WTC11 (cell line): ENCODE measurements at regions not wholly inside any gene's neighbourhood (a gene's known extent, or its start where the extent isn't known, plus 50 kb on each side); places are given as distances from the start of the nearest gene placed in this dataset.

ENCODE experiments used
- ATAC-seq: fragments of 200-7000 bp; cut with Tn5 transposase; 2 replicates; pipeline ENCODE4 v1.10.0; 2021; ENCODE audit warnings: mild to moderate bottlenecking, moderate library complexity
- CTCF ChIA-PET: fragments of 300-600 bp; sonication (Branson Sonifier 250); formaldehyde crosslinking; loops from one replicate; lab custom pipeline; 2021; ENCODE audit warnings: antibody characterized with exemption; lab: Charles Lee
- POLR2A ChIA-PET: fragments of 350-600 bp; sonication (Branson Sonifier 250); formaldehyde crosslinking; loops from one replicate; lab custom pipeline; 2021; ENCODE audit warnings: antibody characterized with exemption; lab: Charles Lee
- DNase-seq: peaks from one replicate; pipeline ENCODE4 v3.0.0; 2021; ENCODE audit warnings: low spot score
- H3K27ac Mint-ChIP-seq: 2 replicates; pipeline ENCODE4 v1.8.0; 2021; ENCODE audit warnings: mixed read lengths
- H3K27me3 Mint-ChIP-seq: 2 replicates; pipeline ENCODE4 v1.8.0; 2021; ENCODE audit warnings: low read depth, mild to moderate bottlenecking, moderate library complexity, mixed read lengths
- H3K36me3 Mint-ChIP-seq: 2 replicates; pipeline ENCODE4 v1.8.0; 2021; ENCODE audit warnings: mixed read lengths
- H3K4me1 Mint-ChIP-seq: 2 replicates; pipeline ENCODE4 v1.8.0; 2022; ENCODE audit warnings: mixed read lengths
- H3K4me3 Mint-ChIP-seq: 2 replicates; pipeline ENCODE4 v1.8.0; 2021; ENCODE audit warnings: mild to moderate bottlenecking, moderate library complexity, mixed read lengths
- H3K9me3 Mint-ChIP-seq: 2 replicates; pipeline ENCODE4 v1.8.0; 2021; ENCODE audit warnings: mixed read lengths
- ATF1 ChIP-seq: sonication (generic); formaldehyde crosslinking; IDR thresholded peaks from 2 replicates; pipeline ENCODE4 v1.8.1; 2023; ENCODE audit warnings: mild to moderate bottlenecking, moderate library complexity, missing genetic modification reagents
- ESRRA ChIP-seq: sonication (generic); formaldehyde crosslinking; IDR thresholded peaks from 2 replicates; pipeline ENCODE4 v1.8.1; 2022; ENCODE audit warnings: mild to moderate bottlenecking, missing genetic modification reagents, borderline replicate concordance
- GABPB1 ChIP-seq: sonication (generic); formaldehyde crosslinking; IDR thresholded peaks from 2 replicates; pipeline ENCODE4 v1.8.1; 2023; ENCODE audit warnings: mild to moderate bottlenecking, missing genetic modification reagents
- GTF2I ChIP-seq: fragments of 250-450 bp; sonication (Bioruptor Pico); conservative IDR thresholded peaks from 2 replicates; pipeline ENCODE4 v1.4.0; 2021; ENCODE audit warnings: mild to moderate bottlenecking
- IRF2 ChIP-seq: sonication (generic); formaldehyde crosslinking; IDR thresholded peaks from 2 replicates; pipeline ENCODE4 v1.8.0; 2022; ENCODE audit warnings: low read depth, missing genetic modification reagents, borderline replicate concordance
- JUN ChIP-seq: sonication (generic); formaldehyde crosslinking; IDR thresholded peaks from 2 replicates; pipeline ENCODE4 v1.8.0; 2023; ENCODE audit warnings: mild to moderate bottlenecking, missing genetic modification reagents
- KAT7 ChIP-seq: sonication (generic); formaldehyde crosslinking; IDR thresholded peaks from 2 replicates; pipeline ENCODE4 v1.8.1; 2023; ENCODE audit warnings: missing genetic modification reagents, mild to moderate bottlenecking, borderline replicate concordance
- MLX ChIP-seq: sonication (generic); formaldehyde crosslinking; IDR thresholded peaks from 2 replicates; pipeline ENCODE4 v1.8.1; 2023; ENCODE audit warnings: mild to moderate bottlenecking, missing genetic modification reagents, moderate library complexity
- NFE2L1 ChIP-seq: sonication (generic); formaldehyde crosslinking; IDR thresholded peaks from 2 replicates; pipeline ENCODE4 v1.8.1; 2023; ENCODE audit warnings: missing genetic modification reagents
- NFYB ChIP-seq: sonication (generic); formaldehyde crosslinking; conservative IDR thresholded peaks from 2 replicates; pipeline ENCODE4 v1.8.0; 2022; ENCODE audit warnings: low read depth, missing genetic modification reagents
- NR2C2 ChIP-seq: sonication (generic); formaldehyde crosslinking; IDR thresholded peaks from 2 replicates; pipeline ENCODE4 v1.8.0; 2022; ENCODE audit warnings: mild to moderate bottlenecking, missing genetic modification reagents
- PRRX2 ChIP-seq: fragments of 250-450 bp; sonication (Bioruptor Pico); IDR thresholded peaks from 2 replicates; pipeline ENCODE4 v1.8.0; 2021; ENCODE audit warnings: mild to moderate bottlenecking
- RELA ChIP-seq: sonication (generic); formaldehyde crosslinking; IDR thresholded peaks from 2 replicates; pipeline ENCODE4 v1.8.1; 2022; ENCODE audit warnings: missing genetic modification reagents, mild to moderate bottlenecking, borderline replicate concordance
- RORB ChIP-seq: fragments of 250-450 bp; sonication (Bioruptor Pico); IDR thresholded peaks from 2 replicates; pipeline ENCODE4 v1.9.0; 2021; ENCODE audit warnings: mild to moderate bottlenecking
- SP1 ChIP-seq: sonication (generic); formaldehyde crosslinking; conservative IDR thresholded peaks from 2 replicates; pipeline ENCODE4 v1.8.1; 2022; ENCODE audit warnings: missing genetic modification reagents
- TEAD4 ChIP-seq: sonication (generic); formaldehyde crosslinking; IDR thresholded peaks from 2 replicates; pipeline ENCODE4 v1.8.0; 2022; ENCODE audit warnings: mild to moderate bottlenecking, missing genetic modification reagents
- ZNF263 ChIP-seq: sonication (generic); formaldehyde crosslinking; IDR thresholded peaks from 2 replicates; pipeline ENCODE4 v1.8.1; 2022; ENCODE audit warnings: low read depth, mild to moderate bottlenecking, moderate library complexity, missing genetic modification reagents
- ZNF512 ChIP-seq: sonication (generic); formaldehyde crosslinking; IDR thresholded peaks from 2 replicates; pipeline ENCODE4 v1.8.1; 2022; ENCODE audit warnings: missing genetic modification reagents, borderline replicate concordance
- ZNF671 ChIP-seq: fragments of 250-450 bp; sonication (Bioruptor Pico); IDR thresholded peaks from 2 replicates; pipeline ENCODE4 v1.8.0; 2021; ENCODE audit warnings: mild to moderate bottlenecking
- TF ChIP-seq, protein P1 (sequence below): sonication (generic); formaldehyde crosslinking; IDR thresholded peaks from 2 replicates; pipeline ENCODE4 v1.8.1; 2022; ENCODE audit warnings: mild to moderate bottlenecking, missing genetic modification reagents, moderate library complexity, borderline replicate concordance
- TF ChIP-seq, protein P2 (sequence below): fragments of 250-450 bp; sonication (Bioruptor Pico); IDR thresholded peaks from 2 replicates; pipeline ENCODE4 v2.1.2; 2022; ENCODE audit warnings: mild to moderate bottlenecking, moderate library complexity
- TF ChIP-seq, protein P3 (sequence below): sonication (generic); formaldehyde crosslinking; IDR thresholded peaks from 2 replicates; pipeline ENCODE4 v1.8.1; 2022; ENCODE audit warnings: low read depth, missing genetic modification reagents, borderline replicate concordance
- TF ChIP-seq, protein P4 (sequence below): sonication (generic); formaldehyde crosslinking; IDR thresholded peaks from 2 replicates; pipeline ENCODE4 v1.8.0; 2022; ENCODE audit warnings: missing genetic modification reagents
- TF ChIP-seq, protein P5 (sequence below): sonication (generic); formaldehyde crosslinking; IDR thresholded peaks from 2 replicates; pipeline ENCODE4 v1.8.0; 2023; ENCODE audit warnings: mild to moderate bottlenecking, missing genetic modification reagents

DNA sequence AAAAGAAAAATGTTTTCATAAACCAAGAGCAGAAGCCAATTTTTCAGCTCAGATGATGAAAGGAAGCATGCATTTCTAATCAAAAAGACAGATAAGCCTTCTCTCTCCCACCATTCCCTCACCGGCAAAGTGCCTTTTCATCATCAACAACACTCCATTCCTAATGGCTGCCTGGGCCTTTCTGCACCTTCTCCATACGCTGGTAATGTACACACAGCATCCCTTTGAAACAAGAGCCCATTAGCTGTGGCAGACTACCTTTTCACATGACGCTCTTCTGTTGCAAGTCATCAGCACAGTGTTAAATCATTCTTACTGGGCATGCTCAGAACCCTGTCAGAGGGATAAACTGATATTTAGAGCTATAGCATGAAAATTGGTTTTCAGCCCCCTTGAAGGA lies 408.9 kb downstream of the MEIS1 start:
- Mint-ChIP-seq H3K27ac (no peak overlapping the region), H3K4me1 (peaks cover 9% of the 10 kb centered on the region), H3K4me3 (no peak overlapping the region), H3K36me3 (no peaks in the 10 kb centered on the region), H3K9me3 (no peaks in the 10 kb centered on the region), H3K27me3 (no peaks in the 10 kb centered on the region)
- TF ChIP-seq ZNF263 (CRISPR knock-in tag), result no peak
- no peak for TF ChIP-seq SP1
- TF ChIP-seq JUN (CRISPR knock-in tag), result no peak
- no peak for TF ChIP-seq PRRX2 (CRISPR knock-in tag)
- TF ChIP-seq GTF2I (CRISPR knock-in tag), result no peak
- TF ChIP-seq, protein P1, sequence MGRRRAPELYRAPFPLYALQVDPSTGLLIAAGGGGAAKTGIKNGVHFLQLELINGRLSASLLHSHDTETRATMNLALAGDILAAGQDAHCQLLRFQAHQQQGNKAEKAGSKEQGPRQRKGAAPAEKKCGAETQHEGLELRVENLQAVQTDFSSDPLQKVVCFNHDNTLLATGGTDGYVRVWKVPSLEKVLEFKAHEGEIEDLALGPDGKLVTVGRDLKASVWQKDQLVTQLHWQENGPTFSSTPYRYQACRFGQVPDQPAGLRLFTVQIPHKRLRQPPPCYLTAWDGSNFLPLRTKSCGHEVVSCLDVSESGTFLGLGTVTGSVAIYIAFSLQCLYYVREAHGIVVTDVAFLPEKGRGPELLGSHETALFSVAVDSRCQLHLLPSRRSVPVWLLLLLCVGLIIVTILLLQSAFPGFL (CRISPR knock-in tag), result no peak
- no peak for TF ChIP-seq KAT7 (CRISPR knock-in tag)
- no peak for TF ChIP-seq NFYB (CRISPR knock-in tag)
- TF ChIP-seq, protein P2, sequence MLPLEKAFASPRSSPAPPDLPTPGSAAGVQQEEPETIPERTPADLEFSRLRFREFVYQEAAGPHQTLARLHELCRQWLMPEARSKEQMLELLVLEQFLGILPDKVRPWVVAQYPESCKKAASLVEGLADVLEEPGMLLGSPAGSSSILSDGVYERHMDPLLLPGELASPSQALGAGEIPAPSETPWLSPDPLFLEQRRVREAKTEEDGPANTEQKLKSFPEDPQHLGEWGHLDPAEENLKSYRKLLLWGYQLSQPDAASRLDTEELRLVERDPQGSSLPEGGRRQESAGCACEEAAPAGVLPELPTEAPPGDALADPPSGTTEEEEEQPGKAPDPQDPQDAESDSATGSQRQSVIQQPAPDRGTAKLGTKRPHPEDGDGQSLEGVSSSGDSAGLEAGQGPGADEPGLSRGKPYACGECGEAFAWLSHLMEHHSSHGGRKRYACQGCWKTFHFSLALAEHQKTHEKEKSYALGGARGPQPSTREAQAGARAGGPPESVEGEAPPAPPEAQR (CRISPR knock-in tag), result no peak
- no peak for TF ChIP-seq GABPB1
- TF ChIP-seq, protein P3, sequence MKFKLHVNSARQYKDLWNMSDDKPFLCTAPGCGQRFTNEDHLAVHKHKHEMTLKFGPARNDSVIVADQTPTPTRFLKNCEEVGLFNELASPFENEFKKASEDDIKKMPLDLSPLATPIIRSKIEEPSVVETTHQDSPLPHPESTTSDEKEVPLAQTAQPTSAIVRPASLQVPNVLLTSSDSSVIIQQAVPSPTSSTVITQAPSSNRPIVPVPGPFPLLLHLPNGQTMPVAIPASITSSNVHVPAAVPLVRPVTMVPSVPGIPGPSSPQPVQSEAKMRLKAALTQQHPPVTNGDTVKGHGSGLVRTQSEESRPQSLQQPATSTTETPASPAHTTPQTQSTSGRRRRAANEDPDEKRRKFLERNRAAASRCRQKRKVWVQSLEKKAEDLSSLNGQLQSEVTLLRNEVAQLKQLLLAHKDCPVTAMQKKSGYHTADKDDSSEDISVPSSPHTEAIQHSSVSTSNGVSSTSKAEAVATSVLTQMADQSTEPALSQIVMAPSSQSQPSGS (CRISPR knock-in tag), result no peak
- TF ChIP-seq NFE2L1 (CRISPR knock-in tag), result no peak
- TF ChIP-seq, protein P4, sequence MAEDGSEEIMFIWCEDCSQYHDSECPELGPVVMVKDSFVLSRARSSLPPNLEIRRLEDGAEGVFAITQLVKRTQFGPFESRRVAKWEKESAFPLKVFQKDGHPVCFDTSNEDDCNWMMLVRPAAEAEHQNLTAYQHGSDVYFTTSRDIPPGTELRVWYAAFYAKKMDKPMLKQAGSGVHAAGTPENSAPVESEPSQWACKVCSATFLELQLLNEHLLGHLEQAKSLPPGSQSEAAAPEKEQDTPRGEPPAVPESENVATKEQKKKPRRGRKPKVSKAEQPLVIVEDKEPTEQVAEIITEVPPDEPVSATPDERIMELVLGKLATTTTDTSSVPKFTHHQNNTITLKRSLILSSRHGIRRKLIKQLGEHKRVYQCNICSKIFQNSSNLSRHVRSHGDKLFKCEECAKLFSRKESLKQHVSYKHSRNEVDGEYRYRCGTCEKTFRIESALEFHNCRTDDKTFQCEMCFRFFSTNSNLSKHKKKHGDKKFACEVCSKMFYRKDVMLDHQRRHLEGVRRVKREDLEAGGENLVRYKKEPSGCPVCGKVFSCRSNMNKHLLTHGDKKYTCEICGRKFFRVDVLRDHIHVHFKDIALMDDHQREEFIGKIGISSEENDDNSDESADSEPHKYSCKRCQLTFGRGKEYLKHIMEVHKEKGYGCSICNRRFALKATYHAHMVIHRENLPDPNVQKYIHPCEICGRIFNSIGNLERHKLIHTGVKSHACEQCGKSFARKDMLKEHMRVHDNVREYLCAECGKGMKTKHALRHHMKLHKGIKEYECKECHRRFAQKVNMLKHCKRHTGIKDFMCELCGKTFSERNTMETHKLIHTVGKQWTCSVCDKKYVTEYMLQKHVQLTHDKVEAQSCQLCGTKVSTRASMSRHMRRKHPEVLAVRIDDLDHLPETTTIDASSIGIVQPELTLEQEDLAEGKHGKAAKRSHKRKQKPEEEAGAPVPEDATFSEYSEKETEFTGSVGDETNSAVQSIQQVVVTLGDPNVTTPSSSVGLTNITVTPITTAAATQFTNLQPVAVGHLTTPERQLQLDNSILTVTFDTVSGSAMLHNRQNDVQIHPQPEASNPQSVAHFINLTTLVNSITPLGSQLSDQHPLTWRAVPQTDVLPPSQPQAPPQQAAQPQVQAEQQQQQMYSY, result no peak
- no peak for TF ChIP-seq RORB (CRISPR knock-in tag)
- no peak for TF ChIP-seq ZNF671 (CRISPR knock-in tag)
- no peak for TF ChIP-seq NR2C2 (CRISPR knock-in tag)
- no peak for TF ChIP-seq RELA
- TF ChIP-seq, protein P5, sequence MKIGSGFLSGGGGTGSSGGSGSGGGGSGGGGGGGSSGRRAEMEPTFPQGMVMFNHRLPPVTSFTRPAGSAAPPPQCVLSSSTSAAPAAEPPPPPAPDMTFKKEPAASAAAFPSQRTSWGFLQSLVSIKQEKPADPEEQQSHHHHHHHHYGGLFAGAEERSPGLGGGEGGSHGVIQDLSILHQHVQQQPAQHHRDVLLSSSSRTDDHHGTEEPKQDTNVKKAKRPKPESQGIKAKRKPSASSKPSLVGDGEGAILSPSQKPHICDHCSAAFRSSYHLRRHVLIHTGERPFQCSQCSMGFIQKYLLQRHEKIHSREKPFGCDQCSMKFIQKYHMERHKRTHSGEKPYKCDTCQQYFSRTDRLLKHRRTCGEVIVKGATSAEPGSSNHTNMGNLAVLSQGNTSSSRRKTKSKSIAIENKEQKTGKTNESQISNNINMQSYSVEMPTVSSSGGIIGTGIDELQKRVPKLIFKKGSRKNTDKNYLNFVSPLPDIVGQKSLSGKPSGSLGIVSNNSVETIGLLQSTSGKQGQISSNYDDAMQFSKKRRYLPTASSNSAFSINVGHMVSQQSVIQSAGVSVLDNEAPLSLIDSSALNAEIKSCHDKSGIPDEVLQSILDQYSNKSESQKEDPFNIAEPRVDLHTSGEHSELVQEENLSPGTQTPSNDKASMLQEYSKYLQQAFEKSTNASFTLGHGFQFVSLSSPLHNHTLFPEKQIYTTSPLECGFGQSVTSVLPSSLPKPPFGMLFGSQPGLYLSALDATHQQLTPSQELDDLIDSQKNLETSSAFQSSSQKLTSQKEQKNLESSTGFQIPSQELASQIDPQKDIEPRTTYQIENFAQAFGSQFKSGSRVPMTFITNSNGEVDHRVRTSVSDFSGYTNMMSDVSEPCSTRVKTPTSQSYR, result no peak
- CTCF ChIA-PET, result no interaction called here
- DNase-seq (no peak), ATAC-seq (no peak)
- POLR2A ChIA-PET, result no interaction called here

GRCh38 chr2:66845307-66845706 lies 410.4 kb downstream of the MEIS1 start:
- Mint-ChIP-seq H3K36me3 (no peaks in the 10 kb centered on the region), H3K4me1 (peaks cover 9% of the 10 kb centered on the region), H3K27me3 (no peaks in the 10 kb centered on the region), H3K4me3 (no peak overlapping the region), H3K9me3 (no peaks in the 10 kb centered on the region), H3K27ac (no peak overlapping the region)
- CTCF ChIA-PET, result no interaction called here
- DNase-seq, result no peak
- POLR2A ChIA-PET, result no interaction called here
- ATAC-seq, result no peak
- TF ChIP-seq IRF2 (no peak), KAT7 (CRISPR knock-in tag) (no peak), ATF1 (no peak), ZNF512 (CRISPR knock-in tag) (no peak), ESRRA (CRISPR knock-in tag) (no peak), TEAD4 (CRISPR knock-in tag) (no peak), MLX (no peak)
